ENCODE measurements at regions not wholly inside any gene's neighbourhood (a gene's known extent, or its start where the extent isn't known, plus 50 kb on each side); places are given as distances from the start of the nearest gene placed in this dataset.
"Not testable (repeated sequence)": the region's sequence is repeated elsewhere in the genome, so short reads cannot be mapped to it uniquely, and the experiment has no call there.

DNA sequence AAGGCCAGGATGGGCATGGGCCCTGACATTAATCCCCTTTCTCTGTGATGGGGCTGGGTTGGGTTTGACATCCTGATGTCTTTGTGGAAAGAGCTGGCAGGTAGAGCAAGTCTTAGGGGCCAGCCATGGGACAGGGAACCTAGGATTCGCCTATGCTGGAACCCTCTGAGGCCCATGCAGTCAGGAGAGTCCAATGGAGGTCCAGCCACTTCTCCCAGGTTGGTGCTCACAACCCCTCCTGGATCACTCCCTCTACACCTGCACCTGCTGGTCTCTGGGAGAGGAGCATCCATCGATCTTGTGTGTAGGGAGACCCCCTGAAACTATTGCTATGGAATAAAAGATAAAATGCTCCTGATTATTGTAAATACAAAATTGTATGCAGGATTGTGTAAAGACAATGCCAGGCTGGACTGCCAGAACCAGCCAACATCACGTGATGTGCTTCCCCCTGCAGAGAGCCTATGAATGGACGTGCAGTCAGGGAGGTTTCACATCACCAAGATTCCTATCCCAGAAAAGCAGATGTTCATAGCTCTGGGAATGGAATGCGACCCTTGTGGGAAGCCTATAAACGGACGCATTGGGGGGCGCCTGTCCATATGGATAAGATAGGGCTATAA is 87.7 kb downstream of the ALG10 start:
- TF ChIP-seq, protein P1, sequence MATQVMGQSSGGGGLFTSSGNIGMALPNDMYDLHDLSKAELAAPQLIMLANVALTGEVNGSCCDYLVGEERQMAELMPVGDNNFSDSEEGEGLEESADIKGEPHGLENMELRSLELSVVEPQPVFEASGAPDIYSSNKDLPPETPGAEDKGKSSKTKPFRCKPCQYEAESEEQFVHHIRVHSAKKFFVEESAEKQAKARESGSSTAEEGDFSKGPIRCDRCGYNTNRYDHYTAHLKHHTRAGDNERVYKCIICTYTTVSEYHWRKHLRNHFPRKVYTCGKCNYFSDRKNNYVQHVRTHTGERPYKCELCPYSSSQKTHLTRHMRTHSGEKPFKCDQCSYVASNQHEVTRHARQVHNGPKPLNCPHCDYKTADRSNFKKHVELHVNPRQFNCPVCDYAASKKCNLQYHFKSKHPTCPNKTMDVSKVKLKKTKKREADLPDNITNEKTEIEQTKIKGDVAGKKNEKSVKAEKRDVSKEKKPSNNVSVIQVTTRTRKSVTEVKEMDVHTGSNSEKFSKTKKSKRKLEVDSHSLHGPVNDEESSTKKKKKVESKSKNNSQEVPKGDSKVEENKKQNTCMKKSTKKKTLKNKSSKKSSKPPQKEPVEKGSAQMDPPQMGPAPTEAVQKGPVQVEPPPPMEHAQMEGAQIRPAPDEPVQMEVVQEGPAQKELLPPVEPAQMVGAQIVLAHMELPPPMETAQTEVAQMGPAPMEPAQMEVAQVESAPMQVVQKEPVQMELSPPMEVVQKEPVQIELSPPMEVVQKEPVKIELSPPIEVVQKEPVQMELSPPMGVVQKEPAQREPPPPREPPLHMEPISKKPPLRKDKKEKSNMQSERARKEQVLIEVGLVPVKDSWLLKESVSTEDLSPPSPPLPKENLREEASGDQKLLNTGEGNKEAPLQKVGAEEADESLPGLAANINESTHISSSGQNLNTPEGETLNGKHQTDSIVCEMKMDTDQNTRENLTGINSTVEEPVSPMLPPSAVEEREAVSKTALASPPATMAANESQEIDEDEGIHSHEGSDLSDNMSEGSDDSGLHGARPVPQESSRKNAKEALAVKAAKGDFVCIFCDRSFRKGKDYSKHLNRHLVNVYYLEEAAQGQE (IDR thresholded peaks at IDR 0.05): not testable (repeated sequence)
- TF ChIP-seq, protein P2, sequence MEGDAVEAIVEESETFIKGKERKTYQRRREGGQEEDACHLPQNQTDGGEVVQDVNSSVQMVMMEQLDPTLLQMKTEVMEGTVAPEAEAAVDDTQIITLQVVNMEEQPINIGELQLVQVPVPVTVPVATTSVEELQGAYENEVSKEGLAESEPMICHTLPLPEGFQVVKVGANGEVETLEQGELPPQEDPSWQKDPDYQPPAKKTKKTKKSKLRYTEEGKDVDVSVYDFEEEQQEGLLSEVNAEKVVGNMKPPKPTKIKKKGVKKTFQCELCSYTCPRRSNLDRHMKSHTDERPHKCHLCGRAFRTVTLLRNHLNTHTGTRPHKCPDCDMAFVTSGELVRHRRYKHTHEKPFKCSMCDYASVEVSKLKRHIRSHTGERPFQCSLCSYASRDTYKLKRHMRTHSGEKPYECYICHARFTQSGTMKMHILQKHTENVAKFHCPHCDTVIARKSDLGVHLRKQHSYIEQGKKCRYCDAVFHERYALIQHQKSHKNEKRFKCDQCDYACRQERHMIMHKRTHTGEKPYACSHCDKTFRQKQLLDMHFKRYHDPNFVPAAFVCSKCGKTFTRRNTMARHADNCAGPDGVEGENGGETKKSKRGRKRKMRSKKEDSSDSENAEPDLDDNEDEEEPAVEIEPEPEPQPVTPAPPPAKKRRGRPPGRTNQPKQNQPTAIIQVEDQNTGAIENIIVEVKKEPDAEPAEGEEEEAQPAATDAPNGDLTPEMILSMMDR (IDR thresholded peaks at IDR 0.05; ENCODE audit: low read depth, low read length, missing input control): not testable (repeated sequence)
